ENCODE measurements at regions not wholly inside any gene's neighbourhood (a gene's known extent, or its start where the extent isn't known, plus 50 kb on each side); places are given as distances from the start of the nearest gene placed in this dataset.
"Not testable (repeated sequence)": the region's sequence is repeated elsewhere in the genome, so short reads cannot be mapped to it uniquely, and the experiment has no call there.

GRCh38 chr9:109975574-109976295 lies 195.7 kb downstream of the PALM2AKAP2 start:
- no peak for DNase-seq (ENCODE audit: low spot score)

DNA sequence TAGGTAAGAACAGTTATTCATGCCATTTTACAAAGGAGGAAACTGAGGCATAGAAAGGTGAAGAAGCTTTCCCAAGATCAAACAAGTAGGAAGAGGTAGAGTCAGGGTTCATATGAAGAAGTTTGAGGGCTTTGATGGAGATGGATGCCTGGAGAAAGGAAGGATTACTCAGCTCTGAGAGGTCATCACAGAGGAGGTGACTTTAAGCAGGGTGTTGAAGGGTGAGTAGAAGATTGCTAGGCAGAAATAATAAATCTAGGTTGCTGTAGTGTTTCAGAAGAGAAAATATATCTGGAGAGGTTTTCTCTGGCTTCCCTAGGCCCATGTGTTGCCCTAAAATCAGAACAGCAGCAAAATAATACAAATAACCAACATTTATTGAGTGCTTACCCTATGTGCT lies 196.3 kb downstream of the PALM2AKAP2 start:
- DNase-seq (ENCODE audit: low spot score), result no peak

- no peak for DNase-seq (ENCODE audit: low spot score)
Measured at GRCh38 chr9:109977521-109977920, 197.5 kb downstream of the PALM2AKAP2 start.

DNA sequence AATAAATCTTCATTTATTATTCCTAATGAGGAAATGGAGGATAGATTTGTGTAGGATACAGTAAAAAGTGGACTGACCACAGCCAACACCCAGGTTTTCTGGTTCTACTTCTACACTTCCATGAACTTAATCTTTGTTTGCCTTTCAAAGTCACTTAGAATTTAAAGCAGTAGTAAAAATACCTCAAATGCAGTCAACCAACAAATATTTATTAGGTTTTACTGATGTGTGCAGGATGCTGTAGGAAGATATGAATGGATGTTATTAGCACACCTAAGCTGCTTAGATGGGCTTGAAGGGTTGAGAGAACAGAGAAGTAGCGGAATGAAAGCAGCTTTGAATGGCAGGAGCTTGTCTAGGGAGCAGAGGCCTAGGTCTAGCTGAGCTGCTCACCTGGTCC lies 201.1 kb downstream of the PALM2AKAP2 start:
- no peak for DNase-seq (ENCODE audit: low spot score)

DNA sequence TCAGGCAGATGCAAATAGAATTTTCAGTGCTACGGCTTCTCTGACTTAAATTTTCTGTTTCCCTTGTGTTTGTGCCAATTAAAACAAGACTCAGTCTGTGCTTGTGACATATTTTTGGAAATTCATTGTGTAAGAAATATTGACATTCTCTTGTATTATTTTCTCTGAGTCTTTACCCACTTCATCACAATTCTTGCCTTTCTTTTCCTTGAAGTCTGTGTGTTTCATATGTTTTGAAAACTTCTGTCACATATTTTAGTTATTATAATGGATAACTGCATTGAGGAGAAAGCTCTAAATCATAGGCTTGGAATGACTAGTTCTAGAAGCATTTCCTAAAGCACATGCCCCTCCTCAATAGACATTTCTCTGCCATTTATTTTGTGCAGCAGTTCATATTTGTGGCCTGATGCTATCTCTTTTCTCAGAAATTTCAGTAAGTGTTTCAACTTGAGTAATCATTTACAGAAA lies 206.6 kb downstream of the PALM2AKAP2 start:
- peak; percentile 78 for DNase-seq (ENCODE audit: low spot score)

DNA sequence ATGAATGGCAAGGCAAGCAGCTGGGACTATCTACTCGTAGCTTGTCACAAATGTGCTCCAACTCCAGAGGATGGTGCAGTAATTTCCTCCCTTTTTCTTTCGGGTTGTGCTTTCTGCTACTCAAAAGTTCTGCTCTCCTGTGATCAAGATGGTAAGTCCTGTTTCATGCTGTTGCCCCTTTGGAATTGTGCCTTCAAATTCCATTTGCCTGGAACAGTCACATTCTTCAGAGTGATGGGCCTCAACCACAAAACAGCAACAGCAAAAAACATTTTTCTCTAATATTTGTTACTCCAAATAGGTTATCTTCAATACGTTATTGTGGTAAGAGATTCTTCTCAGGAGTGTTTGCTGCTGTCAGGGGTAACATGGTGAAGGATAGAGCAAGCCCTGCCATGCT lies 209.3 kb downstream of the PALM2AKAP2 start:
- no peak for DNase-seq (ENCODE audit: low spot score)

- no peak for DNase-seq (ENCODE audit: low spot score)
Measured at GRCh38 chr9:109990541-109990940, 210.5 kb downstream of the PALM2AKAP2 start.

- no peak for DNase-seq (ENCODE audit: low spot score)
Measured at GRCh38 chr9:109992293-109992692, 212.3 kb downstream of the PALM2AKAP2 start.

DNA sequence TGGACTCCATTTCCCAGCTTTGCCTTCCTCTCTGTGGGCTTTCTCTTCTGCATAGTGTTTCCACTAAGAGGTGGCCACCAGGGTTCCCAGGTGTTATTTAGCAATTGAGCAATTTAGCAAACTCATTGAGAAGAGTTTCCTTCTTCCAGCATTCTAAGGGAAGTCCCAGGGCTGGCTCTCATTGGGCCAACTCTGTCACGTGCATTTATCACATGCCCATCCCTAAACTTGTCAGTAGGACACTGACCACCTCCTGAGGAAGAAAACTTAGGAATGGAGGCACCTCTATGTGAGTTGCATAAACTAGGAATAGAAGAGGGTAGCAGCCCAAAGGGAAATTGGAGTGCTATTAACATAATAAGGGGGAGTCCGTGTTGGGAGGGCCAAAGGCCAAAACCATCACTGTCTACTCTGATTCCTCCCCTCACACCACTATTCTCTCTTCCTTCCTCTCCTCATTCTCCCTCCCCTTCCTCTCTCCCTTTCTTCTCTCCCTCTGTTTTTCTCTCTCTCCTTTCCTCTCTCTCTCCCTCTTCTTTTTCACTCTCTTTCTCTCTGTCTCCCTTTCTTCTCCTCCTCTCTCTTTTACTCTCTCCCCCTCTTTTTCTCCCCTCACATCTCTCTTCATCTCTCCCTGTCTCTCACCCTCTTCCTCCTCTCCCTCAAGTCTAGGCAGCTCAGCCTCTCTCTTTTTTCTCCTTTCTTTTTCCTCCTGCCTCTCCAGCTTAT lies 213.4 kb downstream of the PALM2AKAP2 start:
- no peak for DNase-seq (ENCODE audit: low spot score)

- DNase-seq (ENCODE audit: low spot score), result no peak
Measured at GRCh38 chr9:109994141-109994540, 213.8 kb downstream of the C9orf152 start.

DNA sequence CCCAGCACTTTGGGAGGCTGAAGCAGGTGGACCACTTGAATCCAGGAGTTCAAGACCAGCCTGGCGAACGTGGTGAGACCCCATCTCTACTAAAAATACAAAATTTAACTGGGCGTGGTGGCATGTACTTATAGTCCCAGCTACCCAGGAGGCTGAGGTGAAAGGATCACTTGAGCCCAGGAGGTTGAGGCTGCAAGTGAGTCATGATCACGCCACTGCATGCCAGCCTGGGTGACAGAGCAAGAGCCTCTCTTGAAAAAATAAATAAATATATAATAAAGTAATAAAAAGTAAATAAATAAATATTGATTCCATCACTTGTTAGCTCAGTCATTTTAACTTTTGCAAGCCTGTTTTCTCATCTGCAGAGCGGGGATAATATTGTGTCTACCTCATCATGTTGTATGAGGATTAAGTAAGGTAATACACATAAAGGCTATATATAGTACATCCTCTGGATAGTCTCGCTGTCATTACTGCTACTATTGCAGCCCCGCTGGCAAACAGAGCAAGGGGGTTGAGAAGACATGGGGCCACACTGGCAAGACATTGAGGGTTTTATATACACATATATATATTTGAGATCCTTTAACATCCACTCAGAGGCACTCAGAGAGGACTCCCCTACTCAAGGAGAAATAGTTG lies 210.9 kb downstream of the C9orf152 start:
- no peak for DNase-seq (ENCODE audit: low spot score)

DNA sequence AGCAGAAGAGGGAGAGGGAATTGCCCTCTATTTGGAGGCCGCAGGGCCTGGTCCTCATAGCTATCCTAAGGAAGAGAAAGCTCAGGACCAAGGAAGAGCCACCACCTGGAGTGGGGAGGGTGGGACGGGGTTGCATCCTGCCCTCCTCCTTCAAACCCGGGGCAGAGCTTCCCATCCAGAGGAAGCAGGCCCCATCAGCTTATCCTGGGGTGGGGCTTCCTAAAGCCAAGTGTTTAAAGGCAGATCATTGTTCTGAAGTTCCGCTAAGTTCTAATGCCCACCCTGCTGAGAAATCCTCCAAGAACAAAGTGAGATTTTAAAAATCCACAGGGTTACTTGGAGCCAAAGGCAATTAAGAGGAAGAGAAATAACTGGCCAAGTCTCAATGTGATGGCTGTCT lies 210.3 kb downstream of the C9orf152 start:
- DNase-seq (ENCODE audit: low spot score), result no peak

GRCh38 chr9:110005521-110005920 lies 202.4 kb downstream of the C9orf152 start:
- not testable (repeated sequence) for DNase-seq (ENCODE audit: low spot score)

DNA sequence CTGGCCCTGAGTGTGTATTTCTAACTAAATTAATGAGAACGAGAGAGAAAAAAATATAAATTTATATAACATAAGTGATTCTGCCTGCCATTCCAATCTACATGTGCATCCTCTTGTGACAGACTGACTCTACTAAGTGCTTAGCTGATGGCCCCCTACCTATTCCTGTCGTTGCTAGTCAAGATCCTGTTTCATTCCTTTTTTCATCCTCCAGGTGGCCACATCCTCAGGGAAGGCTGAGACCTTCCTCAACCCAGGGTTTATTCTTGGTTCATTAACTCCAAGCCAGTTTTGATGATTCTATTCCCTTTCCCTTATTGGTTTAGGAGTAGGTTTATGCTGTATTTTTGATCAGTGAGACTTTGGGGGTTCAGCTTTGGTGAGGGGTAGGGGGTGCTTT lies 201.3 kb downstream of the C9orf152 start:
- no peak for DNase-seq (ENCODE audit: low spot score)

DNA sequence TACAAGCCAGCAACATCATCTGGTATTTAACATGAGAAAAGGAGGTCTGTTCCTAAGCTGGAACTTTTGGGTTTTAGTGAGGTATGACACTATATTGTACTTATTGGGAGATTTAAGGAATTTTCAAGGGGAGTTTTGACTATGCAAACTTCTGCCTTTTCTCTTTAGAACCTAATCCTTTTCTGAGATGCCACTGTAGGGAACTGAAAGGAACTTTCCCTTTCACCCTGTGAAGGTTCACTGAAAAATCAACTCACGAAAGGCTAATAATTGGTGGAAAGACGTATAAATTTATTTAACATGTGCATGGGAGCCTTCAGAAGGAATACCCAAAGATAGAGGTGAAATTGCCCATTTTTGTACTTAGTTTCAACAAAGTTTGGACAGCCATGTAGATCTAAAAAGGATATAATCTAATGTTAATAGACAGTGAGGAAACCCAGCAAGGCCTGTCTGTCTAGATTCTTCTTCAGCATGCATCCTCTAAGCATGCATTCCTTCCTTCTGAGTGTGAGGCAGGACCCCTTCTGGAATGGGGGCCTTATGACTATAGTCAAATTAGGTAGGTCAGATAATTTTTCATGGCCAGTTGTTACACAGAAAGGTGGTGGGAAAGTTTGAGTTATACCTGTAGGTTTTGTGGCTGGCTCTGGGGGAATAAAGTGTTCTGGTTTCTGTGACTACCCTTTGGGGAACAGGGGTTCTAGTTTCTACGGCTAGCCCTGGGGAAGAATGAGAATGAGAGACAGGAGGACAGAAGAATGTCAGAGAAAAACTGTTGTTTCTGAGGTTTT lies 200.3 kb downstream of the C9orf152 start:
- no peak for DNase-seq (ENCODE audit: low spot score)

- DNase-seq (ENCODE audit: low spot score), result no peak
Measured at GRCh38 chr9:110008663-110009062, 199.3 kb downstream of the C9orf152 start.

DNA sequence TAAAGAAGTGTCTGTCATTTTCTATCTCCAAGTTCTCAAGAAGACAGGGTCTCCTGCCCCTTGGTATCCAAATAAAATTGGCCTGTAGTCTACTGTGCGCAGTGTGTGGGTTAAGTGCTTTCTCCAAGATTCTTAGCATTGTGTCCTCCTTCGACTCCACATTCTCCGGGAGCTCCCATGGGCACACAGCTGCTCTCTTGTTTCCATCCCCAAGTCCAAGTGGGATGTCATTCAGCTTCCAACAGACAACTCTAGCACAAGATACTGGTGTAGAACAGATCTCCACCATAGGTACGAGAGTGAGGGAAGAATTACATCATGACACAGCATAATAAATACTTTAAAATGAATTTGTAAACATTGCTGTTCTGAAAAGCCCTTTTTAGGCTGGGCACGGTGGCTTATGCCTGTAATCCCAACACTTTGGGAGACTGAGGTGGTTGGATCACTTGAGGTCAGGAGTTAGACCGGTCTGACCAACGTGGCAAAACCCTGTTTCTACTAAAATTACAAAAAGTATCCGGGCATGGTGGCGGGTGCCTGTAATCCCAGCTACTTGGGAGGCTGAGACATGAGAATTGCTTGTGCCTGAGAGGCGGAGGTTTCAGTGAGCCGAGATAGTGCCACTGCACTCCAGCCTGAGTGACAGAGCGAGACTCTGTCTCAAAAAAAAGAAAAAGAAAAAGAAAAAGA lies 196.2 kb downstream of the C9orf152 start:
- DNase-seq (ENCODE audit: low spot score), result no peak

- DNase-seq (ENCODE audit: low spot score), result no peak
Measured at GRCh38 chr9:110013064-110013463, 194.9 kb downstream of the C9orf152 start.

DNA sequence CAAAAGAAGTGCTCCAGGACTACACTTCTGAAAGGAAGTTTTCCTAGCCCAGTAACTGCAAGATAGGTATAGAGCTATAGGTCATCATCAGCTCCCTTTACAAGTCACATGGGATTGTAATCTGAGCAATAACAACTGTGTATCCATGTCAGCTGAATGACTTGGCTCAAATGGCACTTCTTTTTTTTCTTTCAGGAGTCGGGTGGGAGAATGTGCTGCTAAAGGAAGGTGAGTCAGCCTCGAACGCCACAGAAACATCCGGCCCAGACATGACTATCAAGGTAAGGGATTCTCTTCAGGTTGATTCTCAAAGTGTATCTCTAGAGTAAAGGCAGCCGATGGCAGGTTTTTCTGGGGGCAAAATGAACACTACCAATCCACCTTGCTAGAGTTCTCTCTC lies 192.2 kb downstream of the C9orf152 start:
- peak; percentile 94 for DNase-seq (ENCODE audit: low spot score)

GRCh38 chr9:110016340-110016739 lies 191.6 kb downstream of the C9orf152 start:
- DNase-seq (ENCODE audit: low spot score), result peak; percentile 81

DNA sequence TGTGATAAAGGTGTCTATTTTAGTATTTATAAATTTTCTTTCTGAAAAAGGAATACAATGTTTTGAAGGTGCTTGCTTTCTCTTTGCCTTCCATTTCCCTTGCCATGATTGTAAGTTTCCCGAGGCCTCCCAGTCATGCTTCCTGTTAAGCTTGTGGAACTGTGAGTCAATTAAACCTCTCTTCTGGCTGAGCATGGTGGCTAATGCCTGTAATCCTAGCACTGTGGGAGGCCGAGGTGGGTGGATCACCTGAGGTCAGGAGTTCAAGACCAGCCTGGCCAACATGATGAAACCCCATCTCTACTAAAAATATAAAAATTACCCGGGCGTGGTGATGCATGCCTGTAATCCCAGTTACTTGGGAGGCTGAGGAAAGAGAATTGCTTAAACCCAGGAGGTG lies 187.7 kb downstream of the C9orf152 start:
- DNase-seq (ENCODE audit: low spot score), result not testable (repeated sequence)

GRCh38 chr9:110021891-110022290 lies 186.1 kb downstream of the C9orf152 start:
- no peak for DNase-seq (ENCODE audit: low spot score)
